NT2/D1 (cell line): ENCODE measurements at regions not wholly inside any gene's neighbourhood (a gene's known extent, or its start where the extent isn't known, plus 50 kb on each side); places are given as distances from the start of the nearest gene placed in this dataset.

Source experiments
- DNase-seq: peaks from one replicate; pipeline ENCODE4 v3.0.0-alpha.2; 2011; ENCODE audit warnings: low read depth, low spot score
- H3K27me3 ChIP-seq: 2 replicates; pipeline ENCODE4 v1.6.0; 2011; ENCODE audit warnings: mild to moderate bottlenecking; ENCODE audit not compliant: insufficient read length, insufficient read depth
- H3K36me3 ChIP-seq: 2 replicates; pipeline ENCODE4 v1.6.1; 2011; ENCODE audit warnings: mild to moderate bottlenecking, low read length, mixed read lengths; ENCODE audit not compliant: insufficient read depth, insufficient read length
- H3K4me1 ChIP-seq: 2 replicates; pipeline ENCODE4 v1.5.1; 2011; ENCODE audit not compliant: insufficient read depth, insufficient read length
- H3K4me3 ChIP-seq: 2 replicates; pipeline ENCODE4 v1.5.1; 2011; ENCODE audit warnings: low read depth; ENCODE audit not compliant: insufficient read length
- H3K9ac ChIP-seq: 2 replicates; pipeline ENCODE4 v1.6.0; 2011; ENCODE audit warnings: low read depth; ENCODE audit not compliant: insufficient read length
- H3K9me3 ChIP-seq: 2 replicates; pipeline ENCODE4 v1.5.1; 2011; ENCODE audit warnings: mild to moderate bottlenecking, low read length; ENCODE audit not compliant: insufficient read depth
- SUZ12 ChIP-seq: IDR thresholded peaks from 2 replicates; pipeline ENCODE4 v1.6.1; 2011; ENCODE audit not compliant: insufficient read length, insufficient read depth; ENCODE audit errors: extremely low read depth
- YY1 ChIP-seq: IDR thresholded peaks from 2 replicates; pipeline ENCODE4 v1.6.1; 2011; ENCODE audit not compliant: insufficient read length, insufficient read depth
- ZNF274 ChIP-seq: IDR thresholded peaks from 2 replicates; pipeline ENCODE4 v1.6.1; 2011; ENCODE audit warnings: mild to moderate bottlenecking, low read depth, low read length

DNA sequence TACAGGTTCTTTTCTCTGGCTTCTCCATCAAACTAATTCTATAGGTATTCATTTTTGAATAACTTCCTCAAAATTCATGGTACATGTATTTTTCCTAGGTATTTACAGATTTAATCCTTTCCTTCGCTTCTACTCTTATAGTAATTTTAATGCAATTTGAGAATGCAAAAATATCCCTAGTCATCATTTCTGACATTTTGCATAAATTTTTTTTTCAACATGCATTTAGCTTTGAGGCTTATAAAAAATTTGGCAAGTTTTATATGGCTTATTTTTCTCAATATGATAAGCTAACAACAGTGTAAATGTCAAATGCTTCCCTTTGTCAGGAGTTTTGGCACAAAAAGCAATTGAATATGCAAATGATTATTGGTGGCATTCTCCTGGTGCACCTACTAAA, 872.6 kb downstream of the FLRT2 start:
- Histone ChIP-seq H3K9ac (no peak overlapping the region), H3K9me3 (no peaks in the 10 kb centered on the region), H3K27me3 (no peaks in the 10 kb centered on the region), H3K36me3 (no peaks in the 10 kb centered on the region), H3K4me1 (no peaks in the 10 kb centered on the region), H3K4me3 (no peak overlapping the region)
- DNase-seq = no peak
- TF ChIP-seq YY1 (no peak), SUZ12 (no peak), ZNF274 (no peak)

- Histone ChIP-seq H3K9ac (no peak overlapping the region), H3K9me3 (peaks cover 6% of the 10 kb centered on the region; the same call in 1 of the 2 replicates), H3K4me3 (no peak overlapping the region), H3K36me3 (no peaks in the 10 kb centered on the region), H3K4me1 (no peaks in the 10 kb centered on the region), H3K27me3 (no peaks in the 10 kb centered on the region)
- TF ChIP-seq ZNF274 (no peak), YY1 (no peak), SUZ12 (no peak)
- no peak for DNase-seq
Observed at GRCh38 chr14:86391085-86391484, 861.1 kb downstream of the FLRT2 start.

DNA sequence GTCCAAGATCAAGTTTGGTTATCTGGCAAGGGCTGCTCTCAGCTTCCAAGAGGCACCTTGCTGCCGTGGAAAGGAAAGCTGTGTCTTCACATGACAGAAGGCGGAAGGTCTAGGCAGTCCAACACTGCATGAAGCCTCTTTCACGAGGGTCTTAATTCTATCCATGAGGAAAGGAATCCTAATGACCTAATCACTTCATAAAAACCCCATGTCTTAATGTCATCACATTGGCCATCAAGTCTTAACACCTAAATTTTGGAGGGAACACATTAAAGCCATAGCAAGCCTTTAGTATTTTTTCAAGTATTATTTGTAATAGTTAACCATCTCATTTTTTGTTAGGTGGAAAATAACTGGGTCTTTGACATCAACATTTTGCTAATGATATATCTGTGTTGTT, 858.3 kb downstream of the FLRT2 start:
- Histone ChIP-seq H3K4me1 (no peaks in the 10 kb centered on the region), H3K27me3 (no peaks in the 10 kb centered on the region), H3K36me3 (no peaks in the 10 kb centered on the region), H3K9ac (no peak overlapping the region), H3K9me3 (peaks cover 6% of the 10 kb centered on the region; the same call in 1 of the 2 replicates), H3K4me3 (no peak overlapping the region)
- DNase-seq = no peak
- no peak for TF ChIP-seq YY1
- no peak for TF ChIP-seq ZNF274
- no peak for TF ChIP-seq SUZ12

DNA sequence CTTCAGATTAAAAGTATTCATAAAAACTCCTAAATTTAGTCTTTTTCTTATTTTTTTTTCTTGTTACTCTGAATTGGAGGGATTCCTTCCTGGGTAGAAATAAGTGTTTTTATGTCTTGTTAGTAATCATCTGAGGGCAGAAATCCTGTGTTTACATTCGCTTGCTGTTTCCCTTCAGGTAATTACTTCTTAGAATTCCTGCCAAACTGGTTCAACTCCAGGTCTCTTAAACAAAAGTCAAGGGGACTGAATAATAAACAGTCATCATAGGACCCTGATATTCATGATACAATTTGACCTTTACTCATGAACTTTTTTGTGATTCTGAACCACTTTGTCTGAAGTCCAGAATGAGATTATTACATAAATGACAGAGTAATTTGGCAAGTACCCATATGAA, 843.9 kb downstream of the FLRT2 start:
- no peaks in the 10 kb centered on the region for H3K36me3 ChIP-seq
- TF ChIP-seq ZNF274 = no peak
- no peak for TF ChIP-seq YY1
- TF ChIP-seq SUZ12 = no peak
- H3K9me3 ChIP-seq = peaks cover 10% of the 10 kb centered on the region; the same call in 1 of the 2 replicates
- no peak overlapping the region for H3K4me3 ChIP-seq
- no peak for DNase-seq
- no peak overlapping the region for H3K9ac ChIP-seq
- no peaks in the 10 kb centered on the region for H3K4me1 ChIP-seq
- H3K27me3 ChIP-seq = no peaks in the 10 kb centered on the region

DNA sequence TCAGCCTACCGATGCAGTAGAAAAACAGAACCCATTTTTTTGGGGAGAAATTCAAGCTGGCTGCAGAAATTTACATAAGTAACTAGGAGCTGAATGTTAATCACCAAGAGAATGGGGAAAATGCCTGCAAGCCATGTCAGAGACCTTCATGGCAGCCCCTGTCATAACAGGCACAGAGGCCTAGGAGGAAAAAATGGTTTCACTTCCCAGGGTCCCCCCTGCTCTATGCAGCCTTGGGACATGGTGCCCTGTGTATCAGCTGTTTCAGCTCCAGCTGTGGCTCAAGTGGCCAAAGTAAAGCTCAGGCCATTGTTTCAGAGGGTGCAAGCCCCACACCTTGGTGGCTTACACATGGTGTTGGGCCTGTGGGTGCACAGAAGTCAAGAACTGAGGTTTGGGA, 842.5 kb downstream of the FLRT2 start:
- Histone ChIP-seq H3K4me1 (no peaks in the 10 kb centered on the region), H3K9me3 (peaks cover 10% of the 10 kb centered on the region; the same call in 1 of the 2 replicates), H3K36me3 (no peaks in the 10 kb centered on the region), H3K27me3 (no peaks in the 10 kb centered on the region), H3K4me3 (no peak overlapping the region), H3K9ac (no peak overlapping the region)
- TF ChIP-seq YY1 (no peak), SUZ12 (no peak)
- no peak for DNase-seq

DNA sequence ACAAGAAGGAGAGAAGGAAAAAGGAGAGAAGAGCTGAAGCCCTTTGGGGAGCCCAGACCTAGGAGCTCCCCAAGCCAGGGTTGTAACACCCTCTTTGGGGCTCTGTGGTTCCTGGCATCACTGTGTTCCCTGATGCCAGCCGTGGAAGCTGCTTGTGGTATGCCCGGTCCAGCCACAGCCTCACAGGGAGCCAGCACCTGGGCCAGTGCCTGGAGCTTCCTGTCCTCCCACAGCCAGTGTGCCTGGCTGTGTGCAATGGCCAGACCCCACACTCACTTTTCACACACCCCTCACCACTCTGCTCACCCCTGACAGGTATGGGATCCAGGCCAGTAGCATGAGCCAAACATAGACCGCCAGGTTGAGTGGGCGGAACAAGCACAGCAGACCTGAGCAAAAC, 834.7 kb downstream of the FLRT2 start:
- H3K9me3 ChIP-seq = no peaks in the 10 kb centered on the region
- H3K4me1 ChIP-seq = no peaks in the 10 kb centered on the region
- H3K36me3 ChIP-seq = no peaks in the 10 kb centered on the region
- H3K4me3 ChIP-seq = no peak overlapping the region
- no peaks in the 10 kb centered on the region for H3K27me3 ChIP-seq
- H3K9ac ChIP-seq = no peak overlapping the region
- TF ChIP-seq SUZ12 = no peak
- TF ChIP-seq YY1 = no peak
- TF ChIP-seq ZNF274 = no peak
- no peak for DNase-seq

GRCh38 chr14:86363576-86363975, 833.6 kb downstream of the FLRT2 start:
- H3K27me3 ChIP-seq = no peaks in the 10 kb centered on the region
- no peak overlapping the region for H3K4me3 ChIP-seq
- no peaks in the 10 kb centered on the region for H3K4me1 ChIP-seq
- DNase-seq = no peak
- TF ChIP-seq ZNF274 = no peak
- TF ChIP-seq SUZ12 = no peak
- no peak for TF ChIP-seq YY1
- H3K9me3 ChIP-seq = no peaks in the 10 kb centered on the region
- no peaks in the 10 kb centered on the region for H3K36me3 ChIP-seq
- H3K9ac ChIP-seq = no peak overlapping the region

GRCh38 chr14:86363047-86363446, 833.1 kb downstream of the FLRT2 start:
- no peak for DNase-seq
- Histone ChIP-seq H3K4me3 (no peak overlapping the region), H3K9ac (no peak overlapping the region), H3K9me3 (no peaks in the 10 kb centered on the region), H3K27me3 (no peaks in the 10 kb centered on the region), H3K36me3 (no peaks in the 10 kb centered on the region), H3K4me1 (no peaks in the 10 kb centered on the region)
- TF ChIP-seq YY1 (no peak), ZNF274 (no peak), SUZ12 (no peak)
